Right atrium auricular region (tissue), 2 donors: ENCODE measurements at regions not wholly inside any gene's neighbourhood (a gene's known extent, or its start where the extent isn't known, plus 50 kb on each side); places are given as distances from the start of the nearest gene placed in this dataset.

ENCODE experiments used
- DNase-seq: peaks from one replicate; pipeline ENCODE4 v3.0.0-alpha.2; 2019; ENCODE audit warnings: low spot score
- H3K27ac ChIP-seq, 2 donors: fragments of 200-600 bp; sonication (generic); 1 replicate in 1 of 2; 2 replicates in 1 of 2; pipeline ENCODE4 v1.5.1; 2016 to 2019
- H3K27me3 ChIP-seq, 2 donors: fragments of 200-600 bp; sonication (generic); one replicate each; pipeline versions ENCODE4 v1.5.1 to v1.6.0; 2017 to 2019
- H3K36me3 ChIP-seq: fragments of 200-600 bp; sonication (generic); one replicate; pipeline ENCODE4 v1.5.1; 2016
- H3K4me1 ChIP-seq, 2 donors: fragments of 200-600 bp; sonication (generic); one replicate each; pipeline versions ENCODE4 v1.5.1 to v1.6.0; 2017 to 2019
- H3K4me3 ChIP-seq, 2 donors: fragments of 200-600 bp; sonication (generic); 1 replicate in 1 of 2; 2 replicates in 1 of 2; pipeline ENCODE4 v1.5.1; 2017 to 2019; ENCODE audit warnings: mild to moderate bottlenecking in 1 of 2, moderate library complexity in 1 of 2
- H3K9me3 ChIP-seq, 2 donors: fragments of 200-600 bp; sonication (generic); one replicate each; pipeline ENCODE4 v1.5.1; 2019
- CTCF ChIP-seq, 2 donors: fragments of 200-600 bp; sonication (generic); IDR thresholded peaks; one replicate each; pipeline ENCODE4 v1.5.1; 2019; ENCODE audit warnings: antibody characterized with exemption in 2 of 2

- DNase-seq, result no peak
- H3K4me3 ChIP-seq, result no peak overlapping the region
- no peaks in the 10 kb centered on the region for H3K36me3 ChIP-seq
- no peaks in the 10 kb centered on the region for H3K9me3 ChIP-seq
- H3K27me3 ChIP-seq, result no peaks in the 10 kb centered on the region
- H3K4me1 ChIP-seq, result peaks cover 0 to 22% of the 10 kb centered on the region in 2 donors
- no peak for TF ChIP-seq CTCF (IDR thresholded peaks at IDR 0.05)
- no peak overlapping the region for H3K27ac ChIP-seq
Measured at GRCh38 chr7:137086896-137087295, 218.4 kb downstream of the CHRM2 start.

GRCh38 chr7:137084607-137085380 is 216.3 kb downstream of the CHRM2 start:
- no peaks in the 10 kb centered on the region for H3K36me3 ChIP-seq
- H3K27ac ChIP-seq, result peak overlapping the region; percentile 29 to 79
- peaks cover 0 to 34% of the 10 kb centered on the region in 2 donors for H3K4me1 ChIP-seq
- H3K4me3 ChIP-seq, result no peak overlapping the region
- no peaks in the 10 kb centered on the region for H3K27me3 ChIP-seq
- no peaks in the 10 kb centered on the region for H3K9me3 ChIP-seq
- no peak for TF ChIP-seq CTCF (IDR thresholded peaks at IDR 0.05)
- no peak for DNase-seq

- DNase-seq, result no peak
- Histone ChIP-seq H3K4me3 (no peak overlapping the region), H3K4me1 (peaks cover 0 to 34% of the 10 kb centered on the region in 2 donors), H3K36me3 (no peaks in the 10 kb centered on the region), H3K27ac (peak overlapping the region; percentile 29 to 68), H3K9me3 (no peaks in the 10 kb centered on the region), H3K27me3 (no peaks in the 10 kb centered on the region)
- TF ChIP-seq CTCF (IDR thresholded peaks at IDR 0.05), result no peak
Measured at GRCh38 chr7:137082391-137082790, 213.9 kb downstream of the CHRM2 start.

- Histone ChIP-seq H3K36me3 (no peaks in the 10 kb centered on the region), H3K4me1 (peaks cover 0 to 34% of the 10 kb centered on the region in 2 donors), H3K27ac (peak overlapping the region; percentile 29 to 68), H3K4me3 (no peak overlapping the region), H3K9me3 (no peaks in the 10 kb centered on the region), H3K27me3 (no peaks in the 10 kb centered on the region)
- peak; percentile 83 for DNase-seq
- TF ChIP-seq CTCF (IDR thresholded peaks at IDR 0.05), result no peak
Measured at GRCh38 chr7:137081321-137082093, 213.1 kb downstream of the CHRM2 start.

- DNase-seq, result no peak
- TF ChIP-seq CTCF (IDR thresholded peaks at IDR 0.05), result no peak
- H3K36me3 ChIP-seq, result no peaks in the 10 kb centered on the region
- H3K4me1 ChIP-seq, result peaks cover 0 to 34% of the 10 kb centered on the region in 2 donors
- no peak overlapping the region for H3K4me3 ChIP-seq
- no peak overlapping the region for H3K27ac ChIP-seq
- no peaks in the 10 kb centered on the region for H3K9me3 ChIP-seq
- H3K27me3 ChIP-seq, result no peaks in the 10 kb centered on the region
Measured at GRCh38 chr7:137080516-137081203, 212.2 kb downstream of the CHRM2 start.
